HG03097 (cell line): ENCODE measurements at regions not wholly inside any gene's neighbourhood (a gene's known extent, or its start where the extent isn't known, plus 50 kb on each side); places are given as distances from the start of the nearest gene placed in this dataset.
"Not testable (repeated sequence)": the region's sequence is repeated elsewhere in the genome, so short reads cannot be mapped to it uniquely, and the experiment has no call there.

Source experiments
- ATAC-seq: cut with Tn5 transposase; IDR thresholded peaks from one replicate; pipeline ENCODE4 v1.9.1; 2021; ENCODE audit not compliant: unreplicated experiment, low FRiP score

GRCh38 chr4:177228599-177228998 is 81.1 kb upstream of the NEIL3 start:
- no peak for ATAC-seq

DNA sequence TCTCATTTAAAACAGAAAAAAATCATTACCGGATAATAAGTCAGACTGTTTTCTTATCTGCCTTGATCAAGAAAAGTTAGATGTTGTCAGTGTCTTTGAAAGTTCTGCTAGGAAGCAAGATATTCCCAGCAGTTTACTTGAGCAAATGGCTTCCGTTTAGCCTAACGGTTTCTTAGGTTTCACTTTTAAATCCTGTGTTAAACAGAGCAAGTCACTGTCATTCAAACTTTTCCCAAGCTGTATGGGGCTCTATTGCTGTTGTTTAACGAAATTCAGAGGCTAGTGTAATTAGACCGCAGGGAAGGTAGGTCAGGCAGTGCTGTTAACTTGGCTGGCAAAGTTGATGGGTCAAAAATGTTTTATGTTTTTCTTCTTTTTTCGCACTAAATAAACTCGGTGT is 80.3 kb upstream of the NEIL3 start:
- ATAC-seq = no peak

DNA sequence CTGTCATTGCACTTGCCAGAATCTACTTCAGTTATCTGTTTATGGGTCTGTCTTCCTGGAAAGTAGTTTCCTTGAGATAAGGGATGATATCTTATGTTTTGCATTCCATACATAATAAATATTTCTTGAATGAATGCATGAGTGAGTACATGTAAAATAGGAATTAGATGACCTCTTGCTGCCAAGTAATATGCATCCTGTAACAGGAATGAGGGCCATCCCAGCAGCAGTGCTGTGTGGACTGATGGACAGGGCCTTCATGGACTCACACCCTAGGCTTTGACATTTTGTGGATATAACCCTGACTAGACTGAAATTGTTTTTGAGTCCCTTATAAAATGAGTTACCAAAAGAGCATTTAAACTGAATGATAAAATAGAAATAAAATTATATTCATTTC is 77.2 kb upstream of the NEIL3 start:
- ATAC-seq = no peak

- ATAC-seq = no peak
These were observed 74.6 kb upstream of the NEIL3 start for GRCh38 chr4:177235026-177235425.

DNA sequence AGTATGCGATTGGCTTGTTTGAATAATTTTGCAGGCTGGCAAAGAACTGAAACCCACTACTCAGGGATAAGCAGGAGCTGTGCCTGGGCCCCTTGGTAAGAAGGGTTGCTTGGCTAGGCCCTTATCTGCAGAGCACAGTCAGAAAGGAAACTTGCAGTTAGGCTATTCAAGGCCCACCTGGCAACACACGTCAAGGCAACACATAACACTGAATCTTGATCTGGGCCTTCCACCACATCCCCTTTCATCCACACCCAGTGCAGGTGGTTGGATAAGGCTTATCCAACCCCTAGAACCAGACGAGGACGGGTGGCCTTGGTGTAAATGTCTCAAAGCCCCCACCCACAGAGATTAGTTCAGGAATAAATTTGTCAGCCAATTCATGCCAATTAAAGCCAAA is 72.8 kb upstream of the NEIL3 start:
- ATAC-seq = no peak

- ATAC-seq = no peak
These were observed 72.4 kb upstream of the NEIL3 start for GRCh38 chr4:177237291-177237690.

GRCh38 chr4:177239477-177239876 is 70.2 kb upstream of the NEIL3 start:
- no peak for ATAC-seq

GRCh38 chr4:177239878-177240277 is 69.8 kb upstream of the NEIL3 start:
- no peak for ATAC-seq

DNA sequence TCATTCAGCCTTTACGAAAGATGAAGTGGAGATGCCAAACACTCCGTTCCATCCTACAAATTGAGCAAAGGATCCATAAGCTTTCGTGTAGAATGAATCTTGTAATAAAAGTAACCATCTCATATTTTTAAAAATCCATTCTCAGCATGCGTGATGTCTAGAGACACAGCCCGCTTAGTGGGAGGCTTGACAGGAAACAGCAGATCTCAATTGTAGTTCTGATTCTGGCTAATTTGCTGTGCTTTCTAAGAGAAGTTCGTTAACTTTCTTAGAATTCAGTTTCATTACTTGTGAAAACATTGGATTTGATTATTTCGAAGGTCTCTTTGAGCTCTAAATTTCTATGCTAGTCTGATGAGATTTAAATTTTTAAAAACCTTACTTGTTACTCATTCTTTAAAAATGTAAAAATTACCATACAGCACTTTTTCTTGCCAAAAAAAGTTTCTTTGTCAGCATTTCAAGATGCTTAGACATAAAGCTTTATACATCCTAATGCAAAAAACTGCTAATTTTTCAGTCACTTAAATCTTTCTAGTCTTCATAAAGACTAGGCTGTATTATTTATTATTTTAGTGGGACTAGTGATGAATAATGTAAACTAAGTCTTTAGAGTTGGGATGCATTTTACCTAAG is 66.9 kb upstream of the NEIL3 start:
- ATAC-seq = no peak

GRCh38 chr4:177246641-177247584 is 62.8 kb upstream of the NEIL3 start:
- ATAC-seq = no peak

GRCh38 chr4:177250056-177250696 is 59.5 kb upstream of the NEIL3 start:
- peak; percentile 92 for ATAC-seq

DNA sequence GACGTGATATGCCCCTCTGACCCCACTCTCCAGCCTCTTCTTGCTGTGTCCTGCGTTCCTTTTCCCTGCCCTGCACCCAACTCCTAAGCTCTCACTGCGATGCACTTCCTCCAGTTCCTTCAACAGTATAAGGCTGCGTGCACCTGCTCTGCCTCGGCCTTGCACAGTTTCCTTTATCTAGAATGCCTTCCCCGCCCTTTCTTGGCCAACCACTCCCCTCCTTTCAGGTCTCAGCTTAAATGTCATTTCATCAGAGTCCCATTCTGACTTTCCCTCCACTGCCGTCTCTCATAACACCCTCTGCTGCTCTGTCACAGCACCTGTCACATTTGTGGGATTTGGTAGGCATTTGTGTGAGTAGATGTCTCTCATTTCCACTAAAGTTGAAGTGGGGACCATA is 58.4 kb upstream of the NEIL3 start:
- no peak for ATAC-seq

- ATAC-seq = no peak
These were observed 54.3 kb upstream of the NEIL3 start for GRCh38 chr4:177255359-177255758.

GRCh38 chr4:177256950-177257349 is 52.7 kb upstream of the NEIL3 start:
- ATAC-seq = no peak

DNA sequence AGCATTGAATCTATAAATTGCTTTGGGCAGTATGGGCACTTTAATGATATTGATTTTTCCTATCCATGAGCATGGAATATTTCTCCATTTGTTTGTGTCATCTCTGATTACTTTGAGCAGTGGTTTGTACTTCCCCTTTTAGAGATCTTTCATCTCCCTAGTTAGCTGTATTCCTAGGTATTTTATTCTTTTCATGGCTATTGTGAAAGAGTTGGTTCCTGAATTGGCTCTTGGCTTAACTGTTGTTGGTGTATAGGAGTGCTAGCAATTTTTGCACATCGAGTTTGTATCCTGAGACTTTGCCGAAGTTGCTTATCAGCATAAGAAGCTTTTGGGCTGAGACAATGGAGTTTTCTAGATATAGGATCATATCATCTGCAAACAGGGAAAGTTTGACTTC is 50.2 kb upstream of the NEIL3 start:
- ATAC-seq = not testable (repeated sequence)
